DMS 273 treated with DMSO at 0.1 percent for 48 hours (cell line): ENCODE measurements at regions not wholly inside any gene's neighbourhood (a gene's known extent, or its start where the extent isn't known, plus 50 kb on each side); places are given as distances from the start of the nearest gene placed in this dataset.
"Not testable (repeated sequence)": the region's sequence is repeated elsewhere in the genome, so short reads cannot be mapped to it uniquely, and the experiment has no call there.

Experiments
- DNase-seq: peaks from one replicate; lab custom pipeline; 2025; lab: John Stamatoyannopoulos, UW

- DNase-seq, result not testable (repeated sequence)
Measured at GRCh38 chr6:27826612-27826985, 85.6 kb downstream of the OR2B2 start.

GRCh38 chr6:27825848-27826611, 86.2 kb downstream of the OR2B2 start:
- not testable (repeated sequence) for DNase-seq

GRCh38 chr6:27825025-27825793, 87.0 kb downstream of the OR2B2 start:
- DNase-seq, result no peak

- DNase-seq, result peak; percentile 6
Measured at GRCh38 chr6:27824211-27825024, 87.8 kb downstream of the OR2B2 start.

GRCh38 chr6:27823714-27824210, 88.4 kb downstream of the OR2B2 start:
- peak; percentile 9 for DNase-seq

- DNase-seq, result no peak
Measured at GRCh38 chr6:27816906-27817305, 95.3 kb downstream of the OR2B2 start.

- no peak for DNase-seq
Measured at GRCh38 chr6:27814665-27815424, 97.4 kb downstream of the OR2B2 start.

- DNase-seq, result not testable (repeated sequence)
Measured at GRCh38 chr6:27814415-27814664, 97.9 kb downstream of the OR2B2 start.

- DNase-seq, result no peak
Measured at GRCh38 chr6:27812805-27813492, 99.2 kb downstream of the OR2B2 start.

GRCh38 chr6:27812078-27812804, 100.0 kb downstream of the OR2B2 start:
- DNase-seq, result no peak

- DNase-seq, result no peak
Measured at GRCh38 chr6:27811451-27811772, 100.8 kb downstream of the OR2B2 start.

GRCh38 chr6:27810768-27811450, 101.3 kb downstream of the OR2B2 start:
- DNase-seq, result peak; percentile 5

GRCh38 chr6:27809939-27810767, 102.0 kb downstream of the OR2B2 start:
- DNase-seq, result peak; percentile 89

GRCh38 chr6:27809067-27809938, 102.9 kb downstream of the OR2B2 start:
- DNase-seq, result no peak

GRCh38 chr6:27808242-27809066, 103.7 kb downstream of the OR2B2 start:
- DNase-seq, result not testable (repeated sequence)

- DNase-seq, result not testable (repeated sequence)
Measured at GRCh38 chr6:27807441-27808241, 104.6 kb downstream of the OR2B2 start.
